ENCODE measurements at regions not wholly inside any gene's neighbourhood (a gene's known extent, or its start where the extent isn't known, plus 50 kb on each side); places are given as distances from the start of the nearest gene placed in this dataset.

DNA sequence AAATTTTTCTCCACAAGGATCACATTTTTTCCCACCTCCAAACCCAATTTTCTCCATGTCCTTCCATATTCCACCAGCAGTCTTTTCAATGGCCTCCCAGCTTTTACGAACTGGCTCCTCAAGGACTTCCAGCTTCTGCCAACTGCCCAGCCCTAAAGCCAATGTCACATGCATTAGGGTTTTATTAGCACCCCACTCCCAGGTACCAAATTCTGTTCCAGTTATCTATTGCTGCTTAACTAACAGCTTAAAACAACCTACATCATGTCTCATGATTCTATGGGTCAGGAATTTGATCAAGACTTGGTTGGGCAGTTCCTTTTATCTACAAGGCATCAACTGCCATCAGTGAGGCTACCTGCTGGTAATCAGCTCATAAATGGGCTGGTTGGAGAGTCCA is 151.3 kb downstream of the SPTSSA start (continued):
- TF ChIP-seq, protein P1, sequence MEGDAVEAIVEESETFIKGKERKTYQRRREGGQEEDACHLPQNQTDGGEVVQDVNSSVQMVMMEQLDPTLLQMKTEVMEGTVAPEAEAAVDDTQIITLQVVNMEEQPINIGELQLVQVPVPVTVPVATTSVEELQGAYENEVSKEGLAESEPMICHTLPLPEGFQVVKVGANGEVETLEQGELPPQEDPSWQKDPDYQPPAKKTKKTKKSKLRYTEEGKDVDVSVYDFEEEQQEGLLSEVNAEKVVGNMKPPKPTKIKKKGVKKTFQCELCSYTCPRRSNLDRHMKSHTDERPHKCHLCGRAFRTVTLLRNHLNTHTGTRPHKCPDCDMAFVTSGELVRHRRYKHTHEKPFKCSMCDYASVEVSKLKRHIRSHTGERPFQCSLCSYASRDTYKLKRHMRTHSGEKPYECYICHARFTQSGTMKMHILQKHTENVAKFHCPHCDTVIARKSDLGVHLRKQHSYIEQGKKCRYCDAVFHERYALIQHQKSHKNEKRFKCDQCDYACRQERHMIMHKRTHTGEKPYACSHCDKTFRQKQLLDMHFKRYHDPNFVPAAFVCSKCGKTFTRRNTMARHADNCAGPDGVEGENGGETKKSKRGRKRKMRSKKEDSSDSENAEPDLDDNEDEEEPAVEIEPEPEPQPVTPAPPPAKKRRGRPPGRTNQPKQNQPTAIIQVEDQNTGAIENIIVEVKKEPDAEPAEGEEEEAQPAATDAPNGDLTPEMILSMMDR (IDR thresholded peaks at IDR 0.05) = no peak
- TF ChIP-seq ZNF232 (CRISPR knock-in tag; IDR thresholded peaks at IDR 0.05) (no peak), ZNF396 (CRISPR knock-in tag; IDR thresholded peaks at IDR 0.05; ENCODE audit: borderline replicate concordance) (no peak), GTF2I (CRISPR knock-in tag; conservative IDR thresholded peaks at IDR 0.05) (no peak), FOXJ3 (CRISPR knock-in tag; IDR thresholded peaks at IDR 0.05; ENCODE audit: borderline replicate concordance) (no peak), SP1 (CRISPR knock-in tag; conservative IDR thresholded peaks at IDR 0.05) (no peak), JAZF1 (CRISPR knock-in tag; IDR thresholded peaks at IDR 0.05) (no peak), ZNF317 (CRISPR knock-in tag; IDR thresholded peaks at IDR 0.05; ENCODE audit: borderline replicate concordance, low read depth) (no peak), JUN (CRISPR knock-in tag; IDR thresholded peaks at IDR 0.05) (no peak)
- TF ChIP-seq, protein P2, sequence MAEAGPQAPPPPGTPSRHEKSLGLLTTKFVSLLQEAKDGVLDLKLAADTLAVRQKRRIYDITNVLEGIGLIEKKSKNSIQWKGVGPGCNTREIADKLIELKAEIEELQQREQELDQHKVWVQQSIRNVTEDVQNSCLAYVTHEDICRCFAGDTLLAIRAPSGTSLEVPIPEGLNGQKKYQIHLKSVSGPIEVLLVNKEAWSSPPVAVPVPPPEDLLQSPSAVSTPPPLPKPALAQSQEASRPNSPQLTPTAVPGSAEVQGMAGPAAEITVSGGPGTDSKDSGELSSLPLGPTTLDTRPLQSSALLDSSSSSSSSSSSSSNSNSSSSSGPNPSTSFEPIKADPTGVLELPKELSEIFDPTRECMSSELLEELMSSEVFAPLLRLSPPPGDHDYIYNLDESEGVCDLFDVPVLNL (CRISPR knock-in tag; IDR thresholded peaks at IDR 0.05; ENCODE audit: borderline replicate concordance, low read depth) = no peak
- TF ChIP-seq, protein P3, sequence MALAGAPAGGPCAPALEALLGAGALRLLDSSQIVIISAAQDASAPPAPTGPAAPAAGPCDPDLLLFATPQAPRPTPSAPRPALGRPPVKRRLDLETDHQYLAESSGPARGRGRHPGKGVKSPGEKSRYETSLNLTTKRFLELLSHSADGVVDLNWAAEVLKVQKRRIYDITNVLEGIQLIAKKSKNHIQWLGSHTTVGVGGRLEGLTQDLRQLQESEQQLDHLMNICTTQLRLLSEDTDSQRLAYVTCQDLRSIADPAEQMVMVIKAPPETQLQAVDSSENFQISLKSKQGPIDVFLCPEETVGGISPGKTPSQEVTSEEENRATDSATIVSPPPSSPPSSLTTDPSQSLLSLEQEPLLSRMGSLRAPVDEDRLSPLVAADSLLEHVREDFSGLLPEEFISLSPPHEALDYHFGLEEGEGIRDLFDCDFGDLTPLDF (CRISPR knock-in tag; IDR thresholded peaks at IDR 0.05) = no peak
- TF ChIP-seq, protein P4, sequence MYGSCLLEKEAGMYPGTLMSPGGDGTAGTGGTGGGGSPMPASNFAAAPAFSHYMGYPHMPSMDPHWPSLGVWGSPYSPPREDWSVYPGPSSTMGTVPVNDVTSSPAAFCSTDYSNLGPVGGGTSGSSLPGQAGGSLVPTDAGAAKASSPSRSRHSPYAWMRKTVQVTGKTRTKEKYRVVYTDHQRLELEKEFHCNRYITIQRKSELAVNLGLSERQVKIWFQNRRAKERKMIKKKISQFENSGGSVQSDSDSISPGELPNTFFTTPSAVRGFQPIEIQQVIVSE (CRISPR knock-in tag; IDR thresholded peaks at IDR 0.05; ENCODE audit: borderline replicate concordance) = no peak

DNA sequence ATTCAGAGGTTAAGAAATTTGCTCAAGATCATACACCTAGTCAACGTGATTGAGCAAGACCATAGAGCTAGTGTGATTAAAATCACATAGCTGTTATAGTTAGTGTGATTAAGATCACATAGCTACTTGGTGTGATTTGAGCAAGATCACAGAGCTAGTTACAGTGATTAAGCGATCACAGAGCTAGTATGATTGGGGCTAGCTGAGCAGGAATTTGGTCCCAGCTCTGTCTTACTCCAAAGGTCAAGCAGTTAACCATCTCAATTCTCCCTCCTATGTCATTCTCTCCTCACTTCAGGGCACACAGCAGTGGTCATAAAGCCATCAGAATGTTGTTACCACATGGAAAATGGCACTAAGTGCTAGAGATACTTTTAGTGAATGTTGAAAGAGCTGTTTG is 158.2 kb downstream of the SPTSSA start:
- POLR2A ChIA-PET = no interaction called here
- H3K36me3 Mint-ChIP-seq = no peaks in the 10 kb centered on the region; the same call in 1 of the 2 replicates
- ATAC-seq = no peak
- no peak overlapping the region for H3K4me3 Mint-ChIP-seq
- peaks cover 12% of the 10 kb centered on the region for H3K4me1 Mint-ChIP-seq
- no peaks in the 10 kb centered on the region; the same call in 1 of the 2 replicates for H3K9me3 Mint-ChIP-seq
- peaks cover 22% of the 10 kb centered on the region for H3K27me3 Mint-ChIP-seq (ENCODE audit: low read depth)
- DNase-seq (ENCODE audit: low spot score) = no peak
- H3K27ac Mint-ChIP-seq = no peak overlapping the region
- CTCF ChIA-PET = interaction anchor here (0.6 to 2.8 kb wide), 4 partner anchors 19 to 1143 kb away, joined by 3 to 11 read pairs (median 6); no protein-coding TSS in a partner anchor
- TF ChIP-seq ZNF232 (CRISPR knock-in tag; IDR thresholded peaks at IDR 0.05) (no peak), ZNF423 (CRISPR knock-in tag; IDR thresholded peaks at IDR 0.05) (no peak), NR1H2 (CRISPR knock-in tag; IDR thresholded peaks at IDR 0.05) (no peak), MXD4 (CRISPR knock-in tag; IDR thresholded peaks at IDR 0.05; ENCODE audit: borderline replicate concordance) (no peak), RORB (CRISPR knock-in tag; IDR thresholded peaks at IDR 0.05) (no peak), GABPB1 (CRISPR knock-in tag; IDR thresholded peaks at IDR 0.05) (no peak)
- TF ChIP-seq, protein P5, sequence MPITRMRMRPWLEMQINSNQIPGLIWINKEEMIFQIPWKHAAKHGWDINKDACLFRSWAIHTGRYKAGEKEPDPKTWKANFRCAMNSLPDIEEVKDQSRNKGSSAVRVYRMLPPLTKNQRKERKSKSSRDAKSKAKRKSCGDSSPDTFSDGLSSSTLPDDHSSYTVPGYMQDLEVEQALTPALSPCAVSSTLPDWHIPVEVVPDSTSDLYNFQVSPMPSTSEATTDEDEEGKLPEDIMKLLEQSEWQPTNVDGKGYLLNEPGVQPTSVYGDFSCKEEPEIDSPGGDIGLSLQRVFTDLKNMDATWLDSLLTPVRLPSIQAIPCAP (CRISPR knock-in tag; IDR thresholded peaks at IDR 0.05) = no peak
- TF ChIP-seq, protein P6, sequence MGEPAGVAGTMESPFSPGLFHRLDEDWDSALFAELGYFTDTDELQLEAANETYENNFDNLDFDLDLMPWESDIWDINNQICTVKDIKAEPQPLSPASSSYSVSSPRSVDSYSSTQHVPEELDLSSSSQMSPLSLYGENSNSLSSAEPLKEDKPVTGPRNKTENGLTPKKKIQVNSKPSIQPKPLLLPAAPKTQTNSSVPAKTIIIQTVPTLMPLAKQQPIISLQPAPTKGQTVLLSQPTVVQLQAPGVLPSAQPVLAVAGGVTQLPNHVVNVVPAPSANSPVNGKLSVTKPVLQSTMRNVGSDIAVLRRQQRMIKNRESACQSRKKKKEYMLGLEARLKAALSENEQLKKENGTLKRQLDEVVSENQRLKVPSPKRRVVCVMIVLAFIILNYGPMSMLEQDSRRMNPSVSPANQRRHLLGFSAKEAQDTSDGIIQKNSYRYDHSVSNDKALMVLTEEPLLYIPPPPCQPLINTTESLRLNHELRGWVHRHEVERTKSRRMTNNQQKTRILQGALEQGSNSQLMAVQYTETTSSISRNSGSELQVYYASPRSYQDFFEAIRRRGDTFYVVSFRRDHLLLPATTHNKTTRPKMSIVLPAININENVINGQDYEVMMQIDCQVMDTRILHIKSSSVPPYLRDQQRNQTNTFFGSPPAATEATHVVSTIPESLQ (CRISPR knock-in tag; IDR thresholded peaks at IDR 0.05) = no peak
- TF ChIP-seq, protein P7, sequence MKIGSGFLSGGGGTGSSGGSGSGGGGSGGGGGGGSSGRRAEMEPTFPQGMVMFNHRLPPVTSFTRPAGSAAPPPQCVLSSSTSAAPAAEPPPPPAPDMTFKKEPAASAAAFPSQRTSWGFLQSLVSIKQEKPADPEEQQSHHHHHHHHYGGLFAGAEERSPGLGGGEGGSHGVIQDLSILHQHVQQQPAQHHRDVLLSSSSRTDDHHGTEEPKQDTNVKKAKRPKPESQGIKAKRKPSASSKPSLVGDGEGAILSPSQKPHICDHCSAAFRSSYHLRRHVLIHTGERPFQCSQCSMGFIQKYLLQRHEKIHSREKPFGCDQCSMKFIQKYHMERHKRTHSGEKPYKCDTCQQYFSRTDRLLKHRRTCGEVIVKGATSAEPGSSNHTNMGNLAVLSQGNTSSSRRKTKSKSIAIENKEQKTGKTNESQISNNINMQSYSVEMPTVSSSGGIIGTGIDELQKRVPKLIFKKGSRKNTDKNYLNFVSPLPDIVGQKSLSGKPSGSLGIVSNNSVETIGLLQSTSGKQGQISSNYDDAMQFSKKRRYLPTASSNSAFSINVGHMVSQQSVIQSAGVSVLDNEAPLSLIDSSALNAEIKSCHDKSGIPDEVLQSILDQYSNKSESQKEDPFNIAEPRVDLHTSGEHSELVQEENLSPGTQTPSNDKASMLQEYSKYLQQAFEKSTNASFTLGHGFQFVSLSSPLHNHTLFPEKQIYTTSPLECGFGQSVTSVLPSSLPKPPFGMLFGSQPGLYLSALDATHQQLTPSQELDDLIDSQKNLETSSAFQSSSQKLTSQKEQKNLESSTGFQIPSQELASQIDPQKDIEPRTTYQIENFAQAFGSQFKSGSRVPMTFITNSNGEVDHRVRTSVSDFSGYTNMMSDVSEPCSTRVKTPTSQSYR (CRISPR knock-in tag; IDR thresholded peaks at IDR 0.05) = no peak
- TF ChIP-seq, protein P3 (CRISPR knock-in tag; IDR thresholded peaks at IDR 0.05) = no peak
- TF ChIP-seq, protein P8, sequence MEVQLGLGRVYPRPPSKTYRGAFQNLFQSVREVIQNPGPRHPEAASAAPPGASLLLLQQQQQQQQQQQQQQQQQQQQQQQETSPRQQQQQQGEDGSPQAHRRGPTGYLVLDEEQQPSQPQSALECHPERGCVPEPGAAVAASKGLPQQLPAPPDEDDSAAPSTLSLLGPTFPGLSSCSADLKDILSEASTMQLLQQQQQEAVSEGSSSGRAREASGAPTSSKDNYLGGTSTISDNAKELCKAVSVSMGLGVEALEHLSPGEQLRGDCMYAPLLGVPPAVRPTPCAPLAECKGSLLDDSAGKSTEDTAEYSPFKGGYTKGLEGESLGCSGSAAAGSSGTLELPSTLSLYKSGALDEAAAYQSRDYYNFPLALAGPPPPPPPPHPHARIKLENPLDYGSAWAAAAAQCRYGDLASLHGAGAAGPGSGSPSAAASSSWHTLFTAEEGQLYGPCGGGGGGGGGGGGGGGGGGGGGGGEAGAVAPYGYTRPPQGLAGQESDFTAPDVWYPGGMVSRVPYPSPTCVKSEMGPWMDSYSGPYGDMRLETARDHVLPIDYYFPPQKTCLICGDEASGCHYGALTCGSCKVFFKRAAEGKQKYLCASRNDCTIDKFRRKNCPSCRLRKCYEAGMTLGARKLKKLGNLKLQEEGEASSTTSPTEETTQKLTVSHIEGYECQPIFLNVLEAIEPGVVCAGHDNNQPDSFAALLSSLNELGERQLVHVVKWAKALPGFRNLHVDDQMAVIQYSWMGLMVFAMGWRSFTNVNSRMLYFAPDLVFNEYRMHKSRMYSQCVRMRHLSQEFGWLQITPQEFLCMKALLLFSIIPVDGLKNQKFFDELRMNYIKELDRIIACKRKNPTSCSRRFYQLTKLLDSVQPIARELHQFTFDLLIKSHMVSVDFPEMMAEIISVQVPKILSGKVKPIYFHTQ (CRISPR knock-in tag; IDR thresholded peaks at IDR 0.05) = no peak
- TF ChIP-seq, protein P9, sequence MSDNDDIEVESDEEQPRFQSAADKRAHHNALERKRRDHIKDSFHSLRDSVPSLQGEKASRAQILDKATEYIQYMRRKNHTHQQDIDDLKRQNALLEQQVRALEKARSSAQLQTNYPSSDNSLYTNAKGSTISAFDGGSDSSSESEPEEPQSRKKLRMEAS (CRISPR knock-in tag; IDR thresholded peaks at IDR 0.05) = no peak
